WTC11 (cell line): ENCODE measurements at regions not wholly inside any gene's neighbourhood (a gene's known extent, or its start where the extent isn't known, plus 50 kb on each side); places are given as distances from the start of the nearest gene placed in this dataset.

Experiments used
- ATAC-seq: fragments of 200-7000 bp; cut with Tn5 transposase; 2 replicates; pipeline ENCODE4 v1.10.0; 2021; ENCODE audit warnings: mild to moderate bottlenecking, moderate library complexity
- CTCF ChIA-PET: fragments of 300-600 bp; sonication (Branson Sonifier 250); formaldehyde crosslinking; loops from one replicate; lab custom pipeline; 2021; ENCODE audit warnings: antibody characterized with exemption; lab: Charles Lee
- POLR2A ChIA-PET: fragments of 350-600 bp; sonication (Branson Sonifier 250); formaldehyde crosslinking; loops from one replicate; lab custom pipeline; 2021; ENCODE audit warnings: antibody characterized with exemption; lab: Charles Lee
- DNase-seq: peaks from one replicate; pipeline ENCODE4 v3.0.0; 2021; ENCODE audit warnings: low spot score
- H3K27ac Mint-ChIP-seq: 2 replicates; pipeline ENCODE4 v1.8.0; 2021; ENCODE audit warnings: mixed read lengths
- H3K27me3 Mint-ChIP-seq: 2 replicates; pipeline ENCODE4 v1.8.0; 2021; ENCODE audit warnings: low read depth, mild to moderate bottlenecking, moderate library complexity, mixed read lengths
- H3K36me3 Mint-ChIP-seq: 2 replicates; pipeline ENCODE4 v1.8.0; 2021; ENCODE audit warnings: mixed read lengths
- H3K4me1 Mint-ChIP-seq: 2 replicates; pipeline ENCODE4 v1.8.0; 2022; ENCODE audit warnings: mixed read lengths
- H3K4me3 Mint-ChIP-seq: 2 replicates; pipeline ENCODE4 v1.8.0; 2021; ENCODE audit warnings: mild to moderate bottlenecking, moderate library complexity, mixed read lengths
- H3K9me3 Mint-ChIP-seq: 2 replicates; pipeline ENCODE4 v1.8.0; 2021; ENCODE audit warnings: mixed read lengths
- EMX1 ChIP-seq: fragments of 250-450 bp; sonication (Bioruptor Pico); IDR thresholded peaks from 2 replicates; pipeline ENCODE4 v1.8.0; 2021; ENCODE audit warnings: mild to moderate bottlenecking
- FOXK1 ChIP-seq: sonication (generic); formaldehyde crosslinking; IDR thresholded peaks from 2 replicates; pipeline ENCODE4 v1.8.0; 2022; ENCODE audit warnings: mild to moderate bottlenecking, moderate library complexity, missing genetic modification reagents
- MYBL2 ChIP-seq: sonication (generic); formaldehyde crosslinking; IDR thresholded peaks from 2 replicates; pipeline ENCODE4 v1.8.1; 2023; ENCODE audit warnings: mild to moderate bottlenecking, moderate library complexity, missing genetic modification reagents
- NFE2L1 ChIP-seq: sonication (generic); formaldehyde crosslinking; IDR thresholded peaks from 2 replicates; pipeline ENCODE4 v1.8.1; 2023; ENCODE audit warnings: missing genetic modification reagents
- NR2C2 ChIP-seq: sonication (generic); formaldehyde crosslinking; IDR thresholded peaks from 2 replicates; pipeline ENCODE4 v1.8.0; 2022; ENCODE audit warnings: mild to moderate bottlenecking, missing genetic modification reagents
- ZNF263 ChIP-seq: sonication (generic); formaldehyde crosslinking; IDR thresholded peaks from 2 replicates; pipeline ENCODE4 v1.8.1; 2022; ENCODE audit warnings: low read depth, mild to moderate bottlenecking, moderate library complexity, missing genetic modification reagents
- TF ChIP-seq, protein P1 (sequence below): fragments of 250-450 bp; sonication (Bioruptor Pico); IDR thresholded peaks from 2 replicates; pipeline ENCODE4 v1.9.0; 2021; ENCODE audit warnings: mild to moderate bottlenecking, borderline replicate concordance
- TF ChIP-seq, protein P2 (sequence below): sonication (generic); formaldehyde crosslinking; IDR thresholded peaks from 2 replicates; pipeline ENCODE4 v1.8.0; 2022; ENCODE audit warnings: missing genetic modification reagents
- TF ChIP-seq, protein P3 (sequence below): sonication (generic); formaldehyde crosslinking; IDR thresholded peaks from 2 replicates; pipeline ENCODE4 v1.8.1; 2023; ENCODE audit warnings: mild to moderate bottlenecking, moderate library complexity, missing genetic modification reagents
- TF ChIP-seq, protein P4 (sequence below): sonication (generic); formaldehyde crosslinking; IDR thresholded peaks from 2 replicates; pipeline ENCODE4 v1.8.1; 2023; ENCODE audit warnings: mild to moderate bottlenecking, missing genetic modification reagents, moderate library complexity
- TF ChIP-seq, protein P5 (sequence below): fragments of 250-450 bp; sonication (Bioruptor Pico); IDR thresholded peaks from 2 replicates; pipeline ENCODE4 v1.9.0; 2021; ENCODE audit warnings: moderate library complexity, mild to moderate bottlenecking, inconsistent platforms, borderline replicate concordance
- TF ChIP-seq, protein P6 (sequence below): sonication (generic); formaldehyde crosslinking; conservative IDR thresholded peaks from 2 replicates; pipeline ENCODE4 v1.8.1; 2022; ENCODE audit warnings: mild to moderate bottlenecking, missing genetic modification reagents
- TF ChIP-seq, protein P7 (sequence below): sonication (generic); formaldehyde crosslinking; IDR thresholded peaks from 2 replicates; pipeline ENCODE4 v1.8.1; 2022; ENCODE audit warnings: missing genetic modification reagents, borderline replicate concordance

DNA sequence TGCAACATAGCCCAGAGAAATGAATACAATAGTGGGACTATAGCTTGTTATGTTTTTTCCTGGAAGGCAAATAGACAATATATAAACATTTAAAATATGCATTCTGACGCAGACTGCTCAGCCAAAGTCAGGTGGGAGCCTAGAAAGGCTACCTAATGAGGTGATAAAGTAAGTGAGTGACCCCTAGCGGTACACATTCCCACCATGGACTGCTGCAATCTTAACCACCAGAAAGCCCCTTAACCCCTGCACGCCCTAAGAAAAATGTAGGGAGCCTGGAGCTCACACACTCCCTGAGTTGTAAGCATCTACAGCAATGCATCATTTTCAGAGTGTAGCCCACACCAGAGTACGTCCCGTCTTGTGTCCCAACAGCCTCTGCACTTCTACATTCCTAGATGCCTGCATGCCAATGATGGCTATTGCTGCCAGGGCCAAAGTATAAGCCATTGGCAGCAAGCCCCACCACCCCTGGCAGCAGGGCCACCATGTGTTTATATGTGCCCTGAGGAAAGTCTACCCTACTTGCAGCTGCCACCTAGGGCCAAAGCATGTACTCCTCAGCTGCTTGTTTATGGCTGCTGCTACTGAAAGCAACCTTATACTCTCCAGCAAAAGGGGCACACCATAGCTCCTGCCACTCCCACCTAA is 127.6 kb downstream of the KIF2B start:
- peaks cover under 1% of the 10 kb centered on the region; the same call in 1 of the 2 replicates for H3K27me3 Mint-ChIP-seq
- CTCF ChIA-PET: interaction anchor here (1.5 kb wide), 1 partner anchor 434 kb away, joined by 4 read pairs; no protein-coding TSS in a partner anchor
- H3K36me3 Mint-ChIP-seq: peaks cover 38% of the 10 kb centered on the region
- POLR2A ChIA-PET: no interaction called here
- H3K9me3 Mint-ChIP-seq: peaks cover 61% of the 10 kb centered on the region
- no peak overlapping the region for H3K4me3 Mint-ChIP-seq
- TF ChIP-seq, protein P1, sequence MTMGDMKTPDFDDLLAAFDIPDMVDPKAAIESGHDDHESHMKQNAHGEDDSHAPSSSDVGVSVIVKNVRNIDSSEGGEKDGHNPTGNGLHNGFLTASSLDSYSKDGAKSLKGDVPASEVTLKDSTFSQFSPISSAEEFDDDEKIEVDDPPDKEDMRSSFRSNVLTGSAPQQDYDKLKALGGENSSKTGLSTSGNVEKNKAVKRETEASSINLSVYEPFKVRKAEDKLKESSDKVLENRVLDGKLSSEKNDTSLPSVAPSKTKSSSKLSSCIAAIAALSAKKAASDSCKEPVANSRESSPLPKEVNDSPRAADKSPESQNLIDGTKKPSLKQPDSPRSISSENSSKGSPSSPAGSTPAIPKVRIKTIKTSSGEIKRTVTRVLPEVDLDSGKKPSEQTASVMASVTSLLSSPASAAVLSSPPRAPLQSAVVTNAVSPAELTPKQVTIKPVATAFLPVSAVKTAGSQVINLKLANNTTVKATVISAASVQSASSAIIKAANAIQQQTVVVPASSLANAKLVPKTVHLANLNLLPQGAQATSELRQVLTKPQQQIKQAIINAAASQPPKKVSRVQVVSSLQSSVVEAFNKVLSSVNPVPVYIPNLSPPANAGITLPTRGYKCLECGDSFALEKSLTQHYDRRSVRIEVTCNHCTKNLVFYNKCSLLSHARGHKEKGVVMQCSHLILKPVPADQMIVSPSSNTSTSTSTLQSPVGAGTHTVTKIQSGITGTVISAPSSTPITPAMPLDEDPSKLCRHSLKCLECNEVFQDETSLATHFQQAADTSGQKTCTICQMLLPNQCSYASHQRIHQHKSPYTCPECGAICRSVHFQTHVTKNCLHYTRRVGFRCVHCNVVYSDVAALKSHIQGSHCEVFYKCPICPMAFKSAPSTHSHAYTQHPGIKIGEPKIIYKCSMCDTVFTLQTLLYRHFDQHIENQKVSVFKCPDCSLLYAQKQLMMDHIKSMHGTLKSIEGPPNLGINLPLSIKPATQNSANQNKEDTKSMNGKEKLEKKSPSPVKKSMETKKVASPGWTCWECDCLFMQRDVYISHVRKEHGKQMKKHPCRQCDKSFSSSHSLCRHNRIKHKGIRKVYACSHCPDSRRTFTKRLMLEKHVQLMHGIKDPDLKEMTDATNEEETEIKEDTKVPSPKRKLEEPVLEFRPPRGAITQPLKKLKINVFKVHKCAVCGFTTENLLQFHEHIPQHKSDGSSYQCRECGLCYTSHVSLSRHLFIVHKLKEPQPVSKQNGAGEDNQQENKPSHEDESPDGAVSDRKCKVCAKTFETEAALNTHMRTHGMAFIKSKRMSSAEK (CRISPR knock-in tag): no peak
- TF ChIP-seq NFE2L1 (CRISPR knock-in tag): no peak
- no peak for TF ChIP-seq ZNF263 (CRISPR knock-in tag)
- TF ChIP-seq EMX1 (CRISPR knock-in tag): no peak
- TF ChIP-seq, protein P2, sequence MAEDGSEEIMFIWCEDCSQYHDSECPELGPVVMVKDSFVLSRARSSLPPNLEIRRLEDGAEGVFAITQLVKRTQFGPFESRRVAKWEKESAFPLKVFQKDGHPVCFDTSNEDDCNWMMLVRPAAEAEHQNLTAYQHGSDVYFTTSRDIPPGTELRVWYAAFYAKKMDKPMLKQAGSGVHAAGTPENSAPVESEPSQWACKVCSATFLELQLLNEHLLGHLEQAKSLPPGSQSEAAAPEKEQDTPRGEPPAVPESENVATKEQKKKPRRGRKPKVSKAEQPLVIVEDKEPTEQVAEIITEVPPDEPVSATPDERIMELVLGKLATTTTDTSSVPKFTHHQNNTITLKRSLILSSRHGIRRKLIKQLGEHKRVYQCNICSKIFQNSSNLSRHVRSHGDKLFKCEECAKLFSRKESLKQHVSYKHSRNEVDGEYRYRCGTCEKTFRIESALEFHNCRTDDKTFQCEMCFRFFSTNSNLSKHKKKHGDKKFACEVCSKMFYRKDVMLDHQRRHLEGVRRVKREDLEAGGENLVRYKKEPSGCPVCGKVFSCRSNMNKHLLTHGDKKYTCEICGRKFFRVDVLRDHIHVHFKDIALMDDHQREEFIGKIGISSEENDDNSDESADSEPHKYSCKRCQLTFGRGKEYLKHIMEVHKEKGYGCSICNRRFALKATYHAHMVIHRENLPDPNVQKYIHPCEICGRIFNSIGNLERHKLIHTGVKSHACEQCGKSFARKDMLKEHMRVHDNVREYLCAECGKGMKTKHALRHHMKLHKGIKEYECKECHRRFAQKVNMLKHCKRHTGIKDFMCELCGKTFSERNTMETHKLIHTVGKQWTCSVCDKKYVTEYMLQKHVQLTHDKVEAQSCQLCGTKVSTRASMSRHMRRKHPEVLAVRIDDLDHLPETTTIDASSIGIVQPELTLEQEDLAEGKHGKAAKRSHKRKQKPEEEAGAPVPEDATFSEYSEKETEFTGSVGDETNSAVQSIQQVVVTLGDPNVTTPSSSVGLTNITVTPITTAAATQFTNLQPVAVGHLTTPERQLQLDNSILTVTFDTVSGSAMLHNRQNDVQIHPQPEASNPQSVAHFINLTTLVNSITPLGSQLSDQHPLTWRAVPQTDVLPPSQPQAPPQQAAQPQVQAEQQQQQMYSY (CRISPR knock-in tag): no peak
- TF ChIP-seq, protein P3, sequence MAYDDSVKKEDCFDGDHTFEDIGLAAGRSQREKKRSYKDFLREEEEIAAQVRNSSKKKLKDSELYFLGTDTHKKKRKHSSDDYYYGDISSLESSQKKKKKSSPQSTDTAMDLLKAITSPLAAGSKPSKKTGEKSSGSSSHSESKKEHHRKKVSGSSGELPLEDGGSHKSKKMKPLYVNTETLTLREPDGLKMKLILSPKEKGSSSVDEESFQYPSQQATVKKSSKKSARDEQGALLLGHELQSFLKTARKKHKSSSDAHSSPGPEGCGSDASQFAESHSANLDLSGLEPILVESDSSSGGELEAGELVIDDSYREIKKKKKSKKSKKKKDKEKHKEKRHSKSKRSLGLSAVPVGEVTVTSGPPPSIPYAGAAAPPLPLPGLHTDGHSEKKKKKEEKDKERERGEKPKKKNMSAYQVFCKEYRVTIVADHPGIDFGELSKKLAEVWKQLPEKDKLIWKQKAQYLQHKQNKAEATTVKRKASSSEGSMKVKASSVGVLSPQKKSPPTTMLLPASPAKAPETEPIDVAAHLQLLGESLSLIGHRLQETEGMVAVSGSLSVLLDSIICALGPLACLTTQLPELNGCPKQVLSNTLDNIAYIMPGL: no peak
- TF ChIP-seq, protein P4, sequence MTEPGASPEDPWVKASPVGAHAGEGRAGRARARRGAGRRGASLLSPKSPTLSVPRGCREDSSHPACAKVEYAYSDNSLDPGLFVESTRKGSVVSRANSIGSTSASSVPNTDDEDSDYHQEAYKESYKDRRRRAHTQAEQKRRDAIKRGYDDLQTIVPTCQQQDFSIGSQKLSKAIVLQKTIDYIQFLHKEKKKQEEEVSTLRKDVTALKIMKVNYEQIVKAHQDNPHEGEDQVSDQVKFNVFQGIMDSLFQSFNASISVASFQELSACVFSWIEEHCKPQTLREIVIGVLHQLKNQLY (CRISPR knock-in tag): no peak
- TF ChIP-seq, protein P5, sequence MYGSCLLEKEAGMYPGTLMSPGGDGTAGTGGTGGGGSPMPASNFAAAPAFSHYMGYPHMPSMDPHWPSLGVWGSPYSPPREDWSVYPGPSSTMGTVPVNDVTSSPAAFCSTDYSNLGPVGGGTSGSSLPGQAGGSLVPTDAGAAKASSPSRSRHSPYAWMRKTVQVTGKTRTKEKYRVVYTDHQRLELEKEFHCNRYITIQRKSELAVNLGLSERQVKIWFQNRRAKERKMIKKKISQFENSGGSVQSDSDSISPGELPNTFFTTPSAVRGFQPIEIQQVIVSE (CRISPR knock-in tag): no peak
- TF ChIP-seq, protein P6, sequence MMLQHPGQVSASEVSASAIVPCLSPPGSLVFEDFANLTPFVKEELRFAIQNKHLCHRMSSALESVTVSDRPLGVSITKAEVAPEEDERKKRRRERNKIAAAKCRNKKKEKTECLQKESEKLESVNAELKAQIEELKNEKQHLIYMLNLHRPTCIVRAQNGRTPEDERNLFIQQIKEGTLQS (CRISPR knock-in tag): no peak
- no peak for TF ChIP-seq FOXK1 (CRISPR knock-in tag)
- no peak for TF ChIP-seq MYBL2 (CRISPR knock-in tag)
- no peak for TF ChIP-seq NR2C2 (CRISPR knock-in tag)
- TF ChIP-seq, all 79 proteins: peak for 0
- no peak overlapping the region for H3K27ac Mint-ChIP-seq
- ATAC-seq (peak; percentile 92), DNase-seq (peak; percentile 37)
- peaks cover 4% of the 10 kb centered on the region for H3K4me1 Mint-ChIP-seq

DNA sequence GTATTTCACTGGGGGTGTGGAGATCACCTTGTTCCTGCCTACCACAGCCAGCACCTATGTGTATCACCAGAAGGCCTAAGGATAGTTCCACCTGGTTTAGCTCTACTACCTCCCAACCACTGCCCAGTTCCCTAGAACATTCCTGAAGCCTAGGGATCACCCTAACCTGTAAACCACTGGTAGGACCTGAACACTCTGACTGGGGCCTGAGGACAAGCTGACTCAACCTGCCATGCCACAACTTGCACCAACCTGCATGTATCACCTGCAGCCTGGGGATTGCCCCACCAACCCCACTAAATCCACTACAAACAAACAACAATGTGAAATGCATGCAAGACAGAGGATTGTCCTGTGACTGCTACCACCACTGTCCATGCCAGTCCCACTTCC is 128.1 kb downstream of the KIF2B start:
- CTCF ChIA-PET: interaction anchor here (1.5 kb wide), 1 partner anchor 434 kb away, joined by 4 read pairs; no protein-coding TSS in a partner anchor
- H3K27me3 Mint-ChIP-seq: no peaks in the 10 kb centered on the region; the same call in 1 of the 2 replicates
- DNase-seq: no peak
- H3K9me3 Mint-ChIP-seq: peaks cover 64% of the 10 kb centered on the region
- H3K36me3 Mint-ChIP-seq: peaks cover 42% of the 10 kb centered on the region
- no peak overlapping the region for H3K4me3 Mint-ChIP-seq
- POLR2A ChIA-PET: no interaction called here
- H3K4me1 Mint-ChIP-seq: peaks cover 4% of the 10 kb centered on the region
- TF ChIP-seq, protein P7, sequence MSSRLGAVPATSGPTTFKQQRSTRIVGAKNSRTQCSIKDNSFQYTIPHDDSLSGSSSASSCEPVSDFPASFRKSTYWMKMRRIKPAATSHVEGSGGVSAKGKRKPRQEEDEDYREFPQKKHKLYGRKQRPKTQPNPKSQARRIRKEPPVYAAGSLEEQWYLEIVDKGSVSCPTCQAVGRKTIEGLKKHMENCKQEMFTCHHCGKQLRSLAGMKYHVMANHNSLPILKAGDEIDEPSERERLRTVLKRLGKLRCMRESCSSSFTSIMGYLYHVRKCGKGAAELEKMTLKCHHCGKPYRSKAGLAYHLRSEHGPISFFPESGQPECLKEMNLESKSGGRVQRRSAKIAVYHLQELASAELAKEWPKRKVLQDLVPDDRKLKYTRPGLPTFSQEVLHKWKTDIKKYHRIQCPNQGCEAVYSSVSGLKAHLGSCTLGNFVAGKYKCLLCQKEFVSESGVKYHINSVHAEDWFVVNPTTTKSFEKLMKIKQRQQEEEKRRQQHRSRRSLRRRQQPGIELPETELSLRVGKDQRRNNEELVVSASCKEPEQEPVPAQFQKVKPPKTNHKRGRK (CRISPR knock-in tag): no peak
- no peak for ATAC-seq
- H3K27ac Mint-ChIP-seq: no peak overlapping the region
